ENCODE measurements at regions not wholly inside any gene's neighbourhood (a gene's known extent, or its start where the extent isn't known, plus 50 kb on each side); places are given as distances from the start of the nearest gene placed in this dataset.
"Not testable (repeated sequence)": the region's sequence is repeated elsewhere in the genome, so short reads cannot be mapped to it uniquely, and the experiment has no call there.

DNA sequence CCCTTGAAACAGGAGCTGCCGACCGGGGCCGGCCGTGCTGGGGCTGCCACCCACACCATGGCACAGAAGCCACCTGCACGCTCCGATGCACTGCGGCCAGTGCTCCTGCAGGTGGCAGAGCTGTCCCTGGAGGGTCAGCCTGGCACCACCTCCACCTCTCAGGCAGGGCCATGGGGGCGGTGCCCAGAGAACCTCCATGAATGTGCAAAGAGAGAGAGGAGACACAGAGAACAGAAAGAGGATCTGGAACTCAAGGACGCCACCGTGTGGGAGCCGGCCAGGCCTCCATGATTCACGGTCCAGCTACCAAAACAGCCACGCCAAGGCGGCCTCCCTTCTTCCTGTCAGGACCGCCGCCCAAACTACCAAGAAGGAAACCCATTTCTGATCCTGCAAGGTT, 5397.7 kb upstream of the TPTE start:
- peak; percentile 29 to 60 for DNase-seq (ENCODE audit: extremely low read depth in 1 of 2, low read depth in 1 of 2)

GRCh38 chr21:5128261-5128660, 5393.1 kb upstream of the TPTE start:
- peak; percentile 84 to 98 for DNase-seq (ENCODE audit: extremely low read depth in 1 of 2, low read depth in 1 of 2)

DNA sequence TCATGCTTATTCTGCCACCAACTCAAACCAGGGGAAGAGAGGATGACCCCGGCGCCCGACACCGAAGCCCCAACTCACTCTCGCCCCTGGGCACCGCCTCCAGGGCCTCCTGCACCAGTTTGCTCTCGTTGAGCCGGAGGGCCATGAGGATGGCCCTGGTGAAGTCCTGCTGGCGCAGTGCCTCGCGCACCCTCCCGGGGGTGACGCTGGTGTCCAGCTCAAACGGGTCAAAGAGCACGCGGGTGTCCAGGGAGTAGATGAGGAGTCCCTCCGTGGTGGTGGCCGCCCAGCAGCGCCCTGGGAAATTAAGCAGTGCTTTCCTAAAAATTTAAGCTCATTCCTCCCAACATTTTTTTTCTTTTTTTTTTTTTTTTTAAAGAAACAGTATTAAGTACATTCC, 5387.6 kb upstream of the TPTE start:
- not testable (repeated sequence) for DNase-seq (ENCODE audit: extremely low read depth in 1 of 2, low read depth in 1 of 2)

- not testable (repeated sequence) for DNase-seq (ENCODE audit: extremely low read depth in 1 of 2, low read depth in 1 of 2)
These were observed 5385.0 kb upstream of the TPTE start for GRCh38 chr21:5136406-5136805.

- DNase-seq (ENCODE audit: extremely low read depth in 1 of 2, low read depth in 1 of 2): not testable (repeated sequence)
These were observed 5384.4 kb upstream of the TPTE start for GRCh38 chr21:5137006-5137405.

DNA sequence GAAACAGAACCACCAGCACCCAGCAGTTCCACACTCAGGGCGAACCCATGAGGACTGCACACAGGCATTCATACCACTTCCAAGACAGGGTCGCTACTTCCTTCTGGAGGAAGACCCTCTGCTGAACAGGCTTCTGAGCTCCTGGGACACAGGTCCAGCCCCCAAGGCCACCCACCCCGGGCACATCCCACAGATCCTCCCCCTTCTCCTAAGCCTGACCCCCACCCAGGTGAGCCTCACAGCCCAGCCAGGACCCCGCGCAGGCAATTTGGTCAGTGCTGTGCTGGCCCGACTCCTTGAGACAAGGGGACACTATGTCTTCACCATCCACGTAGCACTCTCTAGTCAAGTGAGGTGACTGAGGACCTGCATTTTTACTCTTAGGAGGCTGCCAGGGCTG, 5382.7 kb upstream of the TPTE start:
- not testable (repeated sequence) for DNase-seq (ENCODE audit: extremely low read depth in 1 of 2, low read depth in 1 of 2)

DNA sequence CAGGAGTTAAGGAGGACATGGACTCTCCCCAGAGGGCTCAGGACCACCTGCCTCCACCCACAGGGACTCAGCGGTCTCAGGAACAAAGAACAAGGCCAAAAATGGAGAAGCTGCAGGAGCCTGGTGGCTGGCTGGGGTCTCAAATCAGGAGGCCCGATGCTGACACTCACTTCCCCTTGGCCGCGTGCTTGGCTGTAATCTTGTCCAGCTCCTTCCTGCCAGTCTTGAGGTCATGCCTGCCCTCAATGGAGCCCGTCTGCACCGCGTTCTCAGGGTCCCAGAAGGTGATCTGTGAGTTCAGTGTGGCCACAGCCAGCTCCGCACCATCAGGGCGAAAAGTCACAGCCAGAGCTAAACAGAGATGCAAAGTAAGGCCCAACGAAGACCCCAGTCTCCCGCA, 5381.9 kb upstream of the TPTE start:
- not testable (repeated sequence) for DNase-seq (ENCODE audit: extremely low read depth in 1 of 2, low read depth in 1 of 2)

DNA sequence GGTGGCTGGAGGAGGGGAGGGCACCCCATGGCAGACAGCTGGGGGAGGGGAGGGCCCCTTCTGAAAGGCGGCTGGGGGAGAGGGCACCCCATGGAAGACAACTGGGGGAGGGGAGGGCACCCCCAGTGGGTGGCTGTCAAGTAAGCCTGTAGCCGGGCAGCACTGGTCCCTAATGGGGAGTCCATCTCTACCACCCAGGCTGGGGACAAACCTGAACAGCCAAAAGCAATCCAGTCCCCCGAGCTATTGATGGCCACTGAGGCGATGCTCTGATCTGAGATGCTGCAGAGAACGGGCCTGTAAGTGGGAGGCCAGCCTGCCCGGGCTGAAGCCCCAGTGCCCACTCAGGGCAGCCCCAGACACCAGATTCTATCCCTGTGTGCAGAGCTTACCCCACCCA, 5378.4 kb upstream of the TPTE start:
- not testable (repeated sequence) for DNase-seq (ENCODE audit: extremely low read depth in 1 of 2, low read depth in 1 of 2)

- not testable (repeated sequence) for DNase-seq (ENCODE audit: extremely low read depth in 1 of 2, low read depth in 1 of 2)
These were observed 5376.7 kb upstream of the TPTE start for GRCh38 chr21:5144731-5145130.

DNA sequence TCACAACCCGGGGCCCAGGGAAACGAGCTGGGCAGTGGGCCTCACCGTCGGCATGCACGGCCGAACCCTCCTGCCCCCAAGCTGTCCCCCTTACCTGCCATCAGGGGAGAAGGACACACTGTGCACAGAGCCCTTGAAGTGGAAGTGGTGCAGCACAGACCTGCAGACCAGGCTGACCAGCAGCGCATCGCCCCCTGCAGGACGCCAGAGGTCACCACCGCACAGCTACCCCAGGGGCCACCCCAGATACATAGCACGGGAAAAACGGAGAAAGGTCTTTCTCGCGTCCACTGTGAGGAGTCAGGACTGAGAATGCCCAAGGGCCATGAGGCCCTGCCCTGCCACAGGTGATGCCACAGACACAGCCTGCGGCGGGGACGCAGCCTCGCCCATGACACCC, 5373.7 kb upstream of the TPTE start:
- DNase-seq (ENCODE audit: extremely low read depth in 1 of 2, low read depth in 1 of 2): not testable (repeated sequence)

- not testable (repeated sequence) for DNase-seq (ENCODE audit: extremely low read depth in 1 of 2, low read depth in 1 of 2)
These were observed 5372.2 kb upstream of the TPTE start for GRCh38 chr21:5149222-5149621.

DNA sequence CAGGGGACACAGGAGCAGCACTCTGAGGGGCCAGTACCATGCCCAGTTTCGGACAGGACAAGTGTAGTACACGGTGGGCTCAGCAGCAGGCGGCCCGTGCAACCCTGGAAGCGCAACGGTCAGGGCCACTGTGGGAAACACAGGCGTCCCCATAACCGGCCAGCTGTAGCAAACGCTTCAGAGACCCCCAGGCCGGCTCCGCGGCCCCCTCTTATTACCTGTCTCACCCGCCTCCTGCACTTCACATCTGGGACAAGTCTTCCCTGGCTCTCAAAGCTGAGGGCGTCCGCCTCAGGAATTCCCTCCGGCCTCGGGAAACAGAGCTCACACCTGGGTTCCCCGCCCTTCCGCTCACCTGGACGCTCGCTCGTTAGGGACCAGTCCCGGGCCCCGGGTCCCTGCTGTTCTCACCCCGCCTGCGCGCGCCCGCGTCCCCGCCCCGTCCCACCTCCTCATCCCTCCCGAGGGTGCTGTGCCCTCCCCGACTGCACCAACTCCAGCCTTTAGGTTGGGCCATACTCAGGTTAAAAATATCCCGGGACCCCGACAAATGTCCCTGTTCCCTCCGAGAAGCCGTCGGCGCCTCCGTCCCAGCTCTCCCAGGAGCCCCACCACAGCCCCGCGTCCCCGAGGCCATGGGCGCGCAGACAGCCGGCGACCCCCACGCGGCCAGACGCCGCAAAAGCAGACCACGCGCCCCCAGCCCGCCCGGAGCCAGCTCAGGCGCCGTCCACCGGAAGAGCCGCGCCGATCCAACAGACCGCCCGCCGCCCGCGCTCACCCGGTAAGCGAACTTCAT, 5367.3 kb upstream of the TPTE start:
- DNase-seq (ENCODE audit: extremely low read depth in 1 of 2, low read depth in 1 of 2): not testable (repeated sequence)

DNA sequence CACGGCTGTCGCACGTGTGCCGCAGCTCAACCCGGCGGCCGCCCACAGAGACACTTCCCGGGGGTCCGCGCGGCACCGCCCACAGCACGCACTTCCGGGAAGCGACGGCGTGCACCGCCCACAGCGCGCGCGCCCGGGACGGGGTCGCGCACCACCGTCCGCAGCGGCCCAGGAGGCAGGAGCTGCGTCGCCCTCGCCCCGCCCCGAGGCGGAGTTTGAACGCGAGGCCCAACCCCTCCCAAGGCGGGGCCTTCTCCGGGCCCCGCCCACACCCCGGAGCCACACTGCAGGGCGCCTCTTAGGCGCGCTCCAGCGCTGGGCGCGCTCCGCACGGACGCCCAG, 5366.8 kb upstream of the TPTE start:
- peak; percentile 18 to 74 for DNase-seq (ENCODE audit: extremely low read depth in 1 of 2, low read depth in 1 of 2)

DNA sequence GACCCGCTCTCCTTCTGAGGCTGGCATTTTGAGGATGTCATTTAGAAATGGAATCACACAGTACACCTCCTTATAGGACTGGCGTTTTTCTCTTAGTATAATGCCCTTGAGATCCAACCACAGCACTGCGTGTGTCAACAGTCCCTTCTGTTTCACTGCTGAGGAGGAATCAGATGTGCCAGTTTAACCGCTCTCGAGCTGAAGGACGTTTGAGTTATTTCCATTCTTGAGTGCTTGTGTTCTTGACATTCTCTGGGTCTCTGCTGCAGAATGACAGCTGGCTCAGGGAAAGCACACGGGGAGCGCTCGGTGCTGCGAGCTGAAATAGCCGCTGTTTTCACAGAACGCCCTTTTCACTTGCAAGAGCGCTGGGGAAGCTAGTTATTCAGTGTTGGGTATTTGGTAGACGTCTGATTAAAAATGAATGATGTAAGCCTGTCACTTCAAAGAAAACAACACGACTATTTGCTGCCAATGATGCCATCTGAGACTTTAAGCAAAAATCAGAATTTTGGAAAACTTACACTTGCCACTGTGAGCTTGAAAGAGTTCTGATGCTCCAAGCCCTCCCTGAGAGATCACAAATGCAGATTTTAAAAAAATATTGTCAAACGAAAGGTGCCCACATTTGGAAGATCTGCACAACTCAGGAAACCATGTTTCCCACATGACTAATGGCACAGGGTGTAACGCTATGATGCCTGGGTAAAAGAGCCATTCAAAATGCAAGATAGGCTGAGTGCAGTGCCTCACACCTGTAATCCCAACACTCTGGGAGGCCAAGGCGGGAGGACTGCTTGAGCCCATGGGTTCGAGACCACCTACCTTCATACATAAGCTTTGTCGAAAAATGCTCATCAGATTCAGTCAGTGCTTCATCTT, 5358.4 kb upstream of the TPTE start:
- not testable (repeated sequence) for DNase-seq (ENCODE audit: extremely low read depth in 1 of 2, low read depth in 1 of 2)

DNA sequence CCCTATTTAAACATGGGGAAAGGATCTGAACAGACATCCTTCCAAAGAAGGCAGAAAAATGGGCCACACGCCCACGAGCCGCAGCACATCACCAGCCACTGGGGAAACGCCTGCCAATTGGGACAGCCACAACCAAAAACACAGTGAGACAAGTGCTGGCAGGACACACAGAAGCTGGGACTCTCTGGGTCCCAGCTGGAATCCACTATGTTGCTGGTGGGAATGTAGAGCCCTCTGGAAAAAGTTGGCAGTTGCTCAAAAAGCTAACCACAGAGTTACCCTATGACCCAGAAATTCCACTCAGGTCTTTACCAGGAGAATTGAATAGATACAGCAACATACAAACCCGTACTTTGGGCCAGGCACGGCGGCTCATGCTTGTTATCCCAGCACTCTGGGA, 5355.6 kb upstream of the TPTE start:
- not testable (repeated sequence) for DNase-seq (ENCODE audit: extremely low read depth in 1 of 2, low read depth in 1 of 2)

Measured in activated CD8-positive, alpha-beta memory T cell treated with anti-CD3 and anti-CD28 coated beads for 1 hour (primary cell).